Right hindlimb (tissue), 1 donor: ENCODE measurements at regions not wholly inside any gene's neighbourhood (a gene's known extent, or its start where the extent isn't known, plus 50 kb on each side); places are given as distances from the start of the nearest gene placed in this dataset.
"Not testable (repeated sequence)": the region's sequence is repeated elsewhere in the genome, so short reads cannot be mapped to it uniquely, and the experiment has no call there.

ENCODE experiments used
- DNase-seq: peaks from one replicate; pipeline ENCODE4 v3.0.0-alpha.2; 2018

DNA sequence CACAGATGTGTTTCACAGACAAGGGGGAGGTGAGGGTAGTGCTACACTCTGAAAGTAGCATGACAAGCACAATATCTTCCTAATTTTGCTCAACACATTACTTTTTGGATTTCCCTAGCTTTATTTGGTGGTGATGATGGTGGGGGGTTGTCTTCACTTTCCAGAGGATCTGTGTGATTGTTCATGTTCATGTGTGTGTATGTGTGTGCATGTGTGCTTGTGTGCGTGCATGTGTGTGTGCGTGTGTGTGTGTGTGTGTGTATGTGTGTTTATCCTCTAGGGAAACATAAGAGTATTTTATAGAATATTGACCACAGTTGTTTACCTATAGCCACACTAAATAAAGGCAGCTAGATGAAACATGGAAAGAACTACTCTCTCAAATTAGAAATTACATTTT is 183.8 kb upstream of the EYA4 start:
- no peak for DNase-seq

DNA sequence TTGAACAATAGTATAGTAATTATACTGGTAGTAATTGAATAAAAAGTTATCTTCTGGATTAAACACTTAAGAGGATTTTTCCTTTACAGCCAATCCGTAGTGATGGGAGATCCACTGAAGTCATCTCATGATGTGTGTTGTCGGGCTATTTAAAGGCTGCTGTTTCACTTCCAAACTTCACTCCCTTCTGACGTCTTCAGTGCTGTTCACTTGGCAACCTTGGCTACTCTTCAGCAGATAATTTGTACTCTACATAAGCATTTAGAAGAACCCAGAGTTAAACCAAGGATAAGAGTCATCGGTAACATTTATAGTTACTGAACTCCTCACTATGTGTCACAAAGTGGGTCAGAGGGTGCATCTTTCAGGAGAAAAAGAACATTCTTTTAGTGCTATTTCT is 179.1 kb upstream of the EYA4 start:
- DNase-seq: no peak

GRCh38 chr6:133062696-133063306 is 178.4 kb upstream of the EYA4 start:
- no peak for DNase-seq

- DNase-seq: no peak
Observed at GRCh38 chr6:133067960-133068359, 173.2 kb upstream of the EYA4 start.

DNA sequence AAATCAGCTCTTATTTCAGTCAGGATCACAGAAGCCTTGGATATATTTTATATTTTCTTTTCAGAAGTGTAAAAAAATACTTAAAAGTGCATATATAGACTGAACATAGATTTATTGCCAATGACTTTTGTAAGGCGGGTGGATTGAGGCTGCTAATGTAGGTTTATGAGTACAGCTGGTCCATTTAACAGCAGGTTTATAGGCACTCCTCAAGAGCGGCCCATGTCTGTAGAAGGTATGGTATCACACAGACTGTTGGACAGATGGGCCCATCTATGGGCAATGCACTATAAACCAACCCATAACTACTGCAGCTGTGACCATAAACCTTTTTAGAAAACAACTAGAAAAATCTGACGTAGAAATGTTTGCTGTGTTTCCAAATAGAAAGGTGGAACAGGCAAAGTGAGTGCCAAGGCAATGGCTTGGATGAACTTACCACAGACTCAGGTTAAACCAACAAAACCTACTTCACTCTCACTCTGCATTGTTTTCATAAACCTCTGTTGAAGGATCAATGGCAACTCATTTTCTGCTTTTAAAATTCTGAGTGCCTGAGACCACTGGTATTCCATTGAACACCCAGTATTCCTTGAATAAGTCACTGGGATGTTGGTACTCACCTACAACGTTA is 170.6 kb upstream of the EYA4 start:
- no peak for DNase-seq

DNA sequence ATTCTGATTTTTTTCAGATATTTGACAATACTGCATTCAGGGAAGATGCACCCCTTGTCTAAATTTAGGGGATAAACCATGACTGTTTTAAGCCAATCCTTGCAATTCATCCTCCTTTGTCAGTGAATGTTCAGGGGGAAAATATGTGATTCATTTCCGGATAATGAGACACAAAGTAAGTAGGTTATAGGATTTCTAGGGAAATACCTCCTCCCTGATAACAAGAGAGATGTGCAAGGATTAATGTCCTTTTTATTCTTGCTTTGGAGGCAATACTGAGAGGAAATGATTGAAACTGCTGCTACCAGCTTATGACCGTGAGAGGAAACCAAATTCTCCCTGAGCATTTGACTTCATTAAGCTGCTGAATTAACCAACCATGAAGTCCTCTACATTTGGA is 161.3 kb upstream of the EYA4 start:
- DNase-seq: no peak

DNA sequence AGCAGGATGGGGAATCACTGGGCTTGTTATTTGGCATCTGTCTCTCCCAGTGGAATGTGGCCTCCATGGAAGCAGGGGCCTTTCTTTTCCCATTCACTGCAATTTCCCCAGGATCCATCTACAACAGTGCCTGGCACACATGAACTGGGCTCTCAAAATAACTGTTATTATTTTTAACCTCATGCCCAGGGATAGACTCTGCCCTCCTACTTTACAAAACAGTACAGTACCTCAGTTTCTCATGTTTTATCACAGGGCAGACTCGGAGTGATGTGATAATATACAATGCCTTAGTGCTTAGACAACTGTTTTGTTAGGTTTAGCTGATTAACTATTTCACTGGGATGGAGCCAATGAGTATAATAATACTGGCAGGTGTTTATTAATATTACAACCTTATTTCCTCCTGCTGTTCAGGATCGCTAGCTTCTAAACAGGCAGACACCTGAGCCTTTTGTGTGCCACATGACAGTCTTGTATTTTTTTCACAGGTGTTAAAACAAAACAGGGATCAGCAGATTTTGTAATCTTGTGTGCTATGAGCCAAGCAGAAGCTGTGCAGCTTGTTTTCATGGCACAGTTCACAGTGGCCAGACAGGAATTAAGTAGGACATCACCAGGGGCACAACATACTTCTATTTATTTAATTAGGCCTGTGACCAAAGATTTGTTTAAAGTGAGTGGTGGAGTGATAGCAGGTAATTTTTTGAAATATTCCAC is 157.7 kb upstream of the EYA4 start:
- DNase-seq: no peak

DNA sequence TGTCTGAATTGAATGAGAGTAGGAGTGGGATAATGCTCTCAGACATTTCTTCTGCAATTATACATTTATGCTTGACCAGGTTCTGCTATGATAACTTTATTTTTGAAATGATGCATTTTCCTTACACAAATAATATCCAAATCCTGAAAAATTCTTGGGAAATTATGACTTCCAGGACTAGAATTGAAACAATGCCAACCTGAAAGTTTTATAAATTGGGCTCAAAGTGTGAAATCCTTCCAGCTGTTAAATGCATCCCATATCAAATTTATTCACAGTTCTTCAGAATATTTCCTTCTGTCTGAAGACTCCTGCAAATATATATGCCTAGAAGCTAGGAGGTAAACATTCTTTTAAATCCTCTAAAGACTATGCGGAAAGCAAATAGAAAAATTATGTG is 155.7 kb upstream of the EYA4 start:
- no peak for DNase-seq

- DNase-seq: no peak
Observed at GRCh38 chr6:133085896-133086295, 155.3 kb upstream of the EYA4 start.

DNA sequence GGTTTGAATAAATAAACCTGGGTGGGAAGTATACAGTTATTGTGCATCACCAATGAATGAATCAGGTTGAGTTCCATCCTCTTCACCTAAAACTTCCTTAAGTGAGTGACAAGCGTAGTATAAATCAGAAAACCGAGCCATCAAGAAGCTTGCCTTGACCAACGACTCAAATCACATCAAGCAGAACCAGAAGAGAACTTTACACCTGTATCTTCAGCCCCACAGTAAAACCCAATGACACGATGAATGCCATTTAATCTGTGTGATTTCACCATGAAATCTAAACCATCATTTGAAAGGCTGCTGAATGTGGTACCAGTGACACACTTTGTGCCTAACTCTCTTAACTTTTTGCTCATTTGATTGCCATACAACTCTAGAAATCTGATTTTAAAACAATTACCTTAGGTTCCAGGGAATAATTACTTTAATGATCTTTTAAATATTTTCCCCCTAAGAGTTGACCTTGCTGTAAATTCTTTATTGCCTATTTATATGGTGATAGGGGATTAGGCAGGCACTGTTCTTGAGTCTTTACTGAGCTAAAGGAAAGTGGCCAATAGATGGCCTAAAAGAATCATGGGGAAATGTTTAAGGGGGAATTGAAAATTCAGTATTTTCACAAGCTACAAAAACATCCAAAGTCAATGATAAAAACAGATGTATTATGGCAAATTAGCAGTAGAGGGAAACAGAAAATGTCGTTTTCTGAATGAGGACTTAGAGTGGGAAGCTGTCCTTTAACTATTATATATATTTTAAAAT is 152.0 kb upstream of the EYA4 start:
- DNase-seq: no peak

GRCh38 chr6:133092199-133092598 is 149.0 kb upstream of the EYA4 start:
- DNase-seq: no peak

DNA sequence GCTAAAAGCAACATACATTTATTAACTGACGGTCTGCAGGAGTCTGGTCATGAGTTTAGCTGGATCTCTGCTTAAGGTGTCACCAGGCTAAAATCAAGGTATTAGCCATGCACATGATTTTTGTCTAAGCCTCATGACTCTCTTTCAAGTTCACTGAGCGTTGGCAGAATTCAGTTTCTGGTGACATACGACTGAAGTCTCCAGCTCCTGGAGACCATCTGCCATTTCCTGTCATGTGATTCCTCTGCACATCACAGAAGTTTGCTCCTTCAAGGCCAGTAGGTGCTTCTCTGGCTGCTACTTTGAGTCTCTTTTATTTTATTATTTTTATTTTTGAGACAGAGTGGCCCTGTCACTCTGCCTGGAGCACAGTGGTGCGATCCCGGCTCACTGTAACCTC is 148.4 kb upstream of the EYA4 start:
- DNase-seq: no peak

DNA sequence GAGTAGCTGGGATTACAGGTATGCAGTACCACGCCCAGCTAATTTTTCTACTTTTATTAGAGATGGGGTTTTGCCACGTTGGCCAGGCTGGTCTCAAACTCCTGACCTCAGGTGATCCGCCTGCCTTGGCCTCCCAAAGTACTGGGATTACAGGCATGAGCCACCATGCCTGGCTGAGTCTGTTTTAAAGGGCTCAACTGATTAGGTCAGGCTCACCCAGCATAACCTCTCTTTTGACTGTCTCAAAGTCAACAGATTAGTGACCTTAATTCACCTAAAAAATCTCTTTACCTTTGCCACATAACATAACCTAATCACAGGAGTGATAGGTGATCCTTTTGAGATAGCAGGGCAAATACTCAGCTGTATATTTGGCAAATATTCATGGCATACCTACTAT is 147.9 kb upstream of the EYA4 start:
- not testable (repeated sequence) for DNase-seq

GRCh38 chr6:133093956-133094355 is 147.2 kb upstream of the EYA4 start:
- no peak for DNase-seq

DNA sequence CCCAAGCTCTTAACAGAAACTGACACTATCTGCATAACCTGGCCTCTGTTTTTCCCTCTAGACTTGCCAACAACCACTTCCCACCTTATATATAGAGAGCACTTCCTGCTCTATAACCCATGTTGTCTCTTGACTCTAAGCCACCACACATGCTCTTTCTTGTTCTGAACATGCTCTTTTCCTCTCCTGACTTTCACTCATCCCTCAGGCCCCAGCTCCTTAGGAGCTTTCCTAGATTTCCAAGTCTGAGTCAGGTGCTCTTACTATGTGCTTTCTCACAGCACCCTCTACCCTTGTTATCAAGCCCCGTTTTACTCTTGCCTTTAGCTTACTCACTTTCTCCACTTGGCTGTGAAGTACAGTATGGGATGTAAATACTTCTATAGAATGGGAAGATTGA is 143.9 kb upstream of the EYA4 start:
- no peak for DNase-seq

DNA sequence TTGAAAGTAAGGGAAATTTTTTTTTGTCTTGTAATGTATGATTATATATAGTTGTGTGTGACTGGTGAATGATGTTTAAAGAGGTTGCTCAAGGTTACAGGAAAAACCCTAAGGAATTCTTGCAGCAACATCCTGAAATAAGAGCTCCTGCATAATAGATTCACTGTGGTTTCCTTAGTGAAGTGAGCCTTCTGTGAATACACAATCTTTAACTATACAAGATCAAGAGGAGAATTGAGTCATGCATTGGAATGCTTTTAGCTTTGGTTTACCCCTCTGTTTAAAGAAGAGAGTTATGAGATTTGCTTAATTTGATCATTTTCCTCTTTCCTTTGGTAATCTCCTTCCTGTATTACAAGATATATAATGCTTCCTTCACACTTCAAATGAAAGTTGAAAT is 141.6 kb upstream of the EYA4 start:
- no peak for DNase-seq

DNA sequence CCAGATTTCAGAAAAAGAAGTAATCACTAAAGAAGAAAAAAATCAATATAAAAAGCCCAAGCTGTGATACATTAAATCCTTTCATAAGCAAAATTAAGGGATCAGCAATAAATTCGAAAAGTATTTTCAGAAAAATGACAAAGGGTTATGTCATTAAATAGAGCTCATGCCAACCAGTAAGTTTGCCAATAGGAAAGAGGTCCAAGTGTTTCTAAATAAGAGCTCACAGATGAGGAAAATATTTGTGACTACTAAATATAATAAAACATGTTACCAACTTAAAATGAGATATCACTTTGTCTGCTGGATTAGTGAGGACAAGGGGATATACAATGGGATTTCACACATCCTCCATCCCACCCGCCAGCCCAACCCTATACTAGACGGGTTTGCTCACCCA is 140.3 kb upstream of the EYA4 start:
- DNase-seq: no peak

GRCh38 chr6:133101790-133102189 is 139.4 kb upstream of the EYA4 start:
- no peak for DNase-seq

GRCh38 chr6:133106934-133107333 is 134.2 kb upstream of the EYA4 start:
- DNase-seq: no peak

- no peak for DNase-seq
Observed at GRCh38 chr6:133108419-133108818, 132.7 kb upstream of the EYA4 start.

DNA sequence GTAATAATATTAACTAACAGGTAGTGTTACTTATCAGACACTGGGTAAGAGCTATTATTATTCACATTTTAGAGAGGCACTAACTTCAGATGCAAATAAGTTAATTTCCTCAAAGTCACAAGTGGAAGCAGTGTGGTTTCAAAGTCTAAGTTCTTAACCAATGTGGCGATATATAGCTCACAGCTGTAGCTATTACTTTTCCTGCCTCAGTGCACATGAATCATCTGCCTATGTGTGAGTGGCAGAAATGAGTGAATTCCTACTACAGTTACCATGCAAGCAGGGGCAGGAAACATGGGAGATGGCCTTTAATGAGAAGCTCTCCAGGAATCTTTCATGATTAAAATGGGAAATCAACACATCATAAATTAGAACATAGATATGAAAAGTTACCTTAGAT is 126.2 kb upstream of the EYA4 start:
- no peak for DNase-seq

- DNase-seq: no peak
Observed at GRCh38 chr6:133115946-133116345, 125.2 kb upstream of the EYA4 start.

GRCh38 chr6:133128191-133128590 is 113.0 kb upstream of the EYA4 start:
- no peak for DNase-seq

DNA sequence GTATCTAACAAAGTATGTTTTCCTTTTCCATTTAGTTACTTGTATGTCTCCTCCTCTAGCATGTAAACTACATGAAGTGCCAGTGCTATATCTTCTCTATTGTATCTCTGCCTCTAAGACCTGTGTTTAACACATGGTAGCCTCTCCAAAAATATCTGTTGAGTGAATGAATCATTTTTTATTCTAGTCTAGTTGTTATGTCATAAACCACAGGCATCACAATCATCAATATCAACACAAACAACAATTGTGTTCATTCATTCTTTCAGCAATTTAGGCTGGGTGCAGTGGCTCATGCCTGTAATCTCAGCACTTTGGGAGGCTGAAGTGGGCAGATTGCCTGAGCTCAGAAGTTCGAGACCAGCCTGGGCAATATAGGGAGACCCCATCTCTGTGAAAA is 111.6 kb upstream of the EYA4 start:
- no peak for DNase-seq
